IgD-negative memory B cell (primary cell): ENCODE measurements at regions not wholly inside any gene's neighbourhood (a gene's known extent, or its start where the extent isn't known, plus 50 kb on each side); places are given as distances from the start of the nearest gene placed in this dataset.

Source experiments
- H3K27ac Mint-ChIP-seq, 3 donors: one replicate each; pipeline ENCODE4 v1.8.0; 2020 to 2022; ENCODE audit warnings: mild to moderate bottlenecking in 3 of 3, mixed read lengths in 3 of 3, moderate library complexity in 1 of 3
- H3K27me3 Mint-ChIP-seq: one replicate; pipeline ENCODE4 v1.8.0; 2021; ENCODE audit warnings: mixed read lengths
- H3K36me3 Mint-ChIP-seq: one replicate; pipeline ENCODE4 v1.8.0; 2020; ENCODE audit warnings: mild to moderate bottlenecking, mixed read lengths
- H3K4me1 Mint-ChIP-seq, 3 donors: one replicate each; pipeline ENCODE4 v1.8.0; 2020 to 2022; ENCODE audit warnings: mixed read lengths in 3 of 3, mild to moderate bottlenecking in 1 of 3
- H3K4me3 Mint-ChIP-seq, 4 donors: one replicate each; pipeline ENCODE4 v1.8.0; 2020 to 2022; ENCODE audit warnings: mild to moderate bottlenecking in 4 of 4, mixed read lengths in 4 of 4, moderate library complexity in 3 of 4
- H3K9me3 Mint-ChIP-seq, 3 donors: one replicate each; pipeline ENCODE4 v1.8.0; 2020 to 2021; ENCODE audit warnings: mixed read lengths in 3 of 3, mild to moderate bottlenecking in 1 of 3

GRCh38 chr20:60465993-60466686, 507.9 kb downstream of the CDH26 start:
- H3K4me3 Mint-ChIP-seq, result no peak overlapping the region
- peaks cover 4 to 10% (median 9%) of the 10 kb centered on the region in 3 donors for H3K9me3 Mint-ChIP-seq
- no peak overlapping the region for H3K27ac Mint-ChIP-seq
- no peaks in the 10 kb centered on the region for H3K27me3 Mint-ChIP-seq
- H3K36me3 Mint-ChIP-seq, result no peaks in the 10 kb centered on the region
- H3K4me1 Mint-ChIP-seq, result no peaks in the 10 kb centered on the region

- Mint-ChIP-seq H3K4me3 (no peak overlapping the region), H3K27ac (no peak overlapping the region), H3K27me3 (no peaks in the 10 kb centered on the region), H3K9me3 (peaks cover 4 to 10% (median 5%) of the 10 kb centered on the region in 3 donors), H3K4me1 (no peaks in the 10 kb centered on the region), H3K36me3 (no peaks in the 10 kb centered on the region)
Observed at GRCh38 chr20:60466687-60467022, 508.4 kb downstream of the CDH26 start.

DNA sequence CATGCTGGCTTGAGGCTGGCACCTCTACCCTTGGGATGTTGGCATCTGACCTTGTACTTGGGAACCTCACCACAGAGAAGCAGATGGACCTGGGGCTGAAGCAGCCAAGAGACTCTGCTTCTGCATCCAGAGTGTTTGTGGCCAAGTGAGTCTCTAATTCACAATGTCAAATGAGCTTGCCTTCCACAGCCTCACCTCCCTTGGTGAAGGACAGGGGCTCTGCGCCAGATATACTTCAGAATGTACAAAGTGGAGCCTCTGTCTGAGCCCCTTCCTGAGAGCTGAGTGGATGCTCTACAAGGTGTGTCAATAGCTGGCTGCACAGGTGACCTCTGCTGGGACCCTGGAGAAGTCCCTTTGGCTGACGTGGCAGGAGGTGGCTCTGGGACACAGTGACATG, 508.9 kb downstream of the CDH26 start:
- no peaks in the 10 kb centered on the region for H3K27me3 Mint-ChIP-seq
- no peaks in the 10 kb centered on the region for H3K4me1 Mint-ChIP-seq
- H3K4me3 Mint-ChIP-seq, result no peak overlapping the region
- H3K9me3 Mint-ChIP-seq, result peaks cover 4 to 10% (median 5%) of the 10 kb centered on the region in 3 donors
- H3K36me3 Mint-ChIP-seq, result no peaks in the 10 kb centered on the region
- no peak overlapping the region for H3K27ac Mint-ChIP-seq

GRCh38 chr20:60467771-60468170, 509.5 kb downstream of the CDH26 start:
- Mint-ChIP-seq H3K4me3 (no peak overlapping the region), H3K9me3 (peaks cover 1 to 10% (median 5%) of the 10 kb centered on the region in 3 donors), H3K4me1 (no peaks in the 10 kb centered on the region), H3K36me3 (no peaks in the 10 kb centered on the region), H3K27me3 (no peaks in the 10 kb centered on the region), H3K27ac (no peak overlapping the region)

GRCh38 chr20:60469829-60470228, 511.6 kb downstream of the CDH26 start:
- Mint-ChIP-seq H3K27me3 (no peaks in the 10 kb centered on the region), H3K9me3 (peaks cover 1 to 10% (median 3%) of the 10 kb centered on the region in 3 donors), H3K36me3 (no peaks in the 10 kb centered on the region), H3K4me3 (no peak overlapping the region), H3K27ac (no peak overlapping the region), H3K4me1 (no peaks in the 10 kb centered on the region)

DNA sequence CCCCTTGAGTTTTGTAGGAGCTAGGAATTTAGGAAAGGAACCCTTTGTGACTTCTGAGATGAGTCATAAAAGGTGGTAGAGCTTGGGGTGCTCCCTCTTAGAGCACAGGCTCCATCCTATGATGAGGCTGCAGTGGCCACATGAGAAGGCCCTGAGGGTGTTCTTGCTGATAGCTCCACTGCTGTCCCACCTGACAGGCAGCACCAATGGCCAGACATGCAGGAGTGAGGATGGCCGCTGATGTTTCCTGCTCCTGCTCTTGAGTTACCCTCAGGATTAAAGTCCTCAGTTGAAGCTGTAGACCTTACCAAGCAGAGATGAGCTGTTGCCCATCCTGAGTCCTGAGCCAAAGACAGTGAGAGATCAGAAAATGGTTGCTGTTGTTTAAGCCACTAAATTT, 512.1 kb downstream of the CDH26 start:
- no peaks in the 10 kb centered on the region for H3K4me1 Mint-ChIP-seq
- H3K9me3 Mint-ChIP-seq, result peaks cover 1 to 10% (median 3%) of the 10 kb centered on the region in 3 donors
- H3K27ac Mint-ChIP-seq, result no peak overlapping the region
- no peaks in the 10 kb centered on the region for H3K36me3 Mint-ChIP-seq
- no peaks in the 10 kb centered on the region for H3K27me3 Mint-ChIP-seq
- no peak overlapping the region for H3K4me3 Mint-ChIP-seq

GRCh38 chr20:60473211-60473610, 515.0 kb downstream of the CDH26 start:
- Mint-ChIP-seq H3K27ac (no peak overlapping the region), H3K9me3 (peaks cover 0 to 4% (median 3%) of the 10 kb centered on the region in 3 donors), H3K4me1 (no peaks in the 10 kb centered on the region), H3K27me3 (no peaks in the 10 kb centered on the region), H3K36me3 (no peaks in the 10 kb centered on the region), H3K4me3 (no peak overlapping the region)

GRCh38 chr20:60474385-60474910, 516.2 kb downstream of the CDH26 start:
- Mint-ChIP-seq H3K27ac (no peak overlapping the region), H3K9me3 (peaks cover 0 to 4% (median 1%) of the 10 kb centered on the region in 3 donors), H3K4me3 (no peak overlapping the region), H3K36me3 (no peaks in the 10 kb centered on the region), H3K4me1 (no peaks in the 10 kb centered on the region), H3K27me3 (no peaks in the 10 kb centered on the region)

- Mint-ChIP-seq H3K27ac (no peak overlapping the region), H3K4me1 (no peaks in the 10 kb centered on the region), H3K9me3 (peaks cover 0 to 1% (median 0%) of the 10 kb centered on the region in 3 donors), H3K36me3 (no peaks in the 10 kb centered on the region), H3K4me3 (no peak overlapping the region), H3K27me3 (no peaks in the 10 kb centered on the region)
Observed at GRCh38 chr20:60476045-60476444, 517.8 kb downstream of the CDH26 start.

GRCh38 chr20:60477958-60478357, 519.7 kb downstream of the CDH26 start:
- Mint-ChIP-seq H3K4me3 (no peak overlapping the region), H3K4me1 (no peaks in the 10 kb centered on the region), H3K27me3 (no peaks in the 10 kb centered on the region), H3K9me3 (peaks cover 0 to 7% (median 1%) of the 10 kb centered on the region in 3 donors), H3K36me3 (no peaks in the 10 kb centered on the region), H3K27ac (no peak overlapping the region)

DNA sequence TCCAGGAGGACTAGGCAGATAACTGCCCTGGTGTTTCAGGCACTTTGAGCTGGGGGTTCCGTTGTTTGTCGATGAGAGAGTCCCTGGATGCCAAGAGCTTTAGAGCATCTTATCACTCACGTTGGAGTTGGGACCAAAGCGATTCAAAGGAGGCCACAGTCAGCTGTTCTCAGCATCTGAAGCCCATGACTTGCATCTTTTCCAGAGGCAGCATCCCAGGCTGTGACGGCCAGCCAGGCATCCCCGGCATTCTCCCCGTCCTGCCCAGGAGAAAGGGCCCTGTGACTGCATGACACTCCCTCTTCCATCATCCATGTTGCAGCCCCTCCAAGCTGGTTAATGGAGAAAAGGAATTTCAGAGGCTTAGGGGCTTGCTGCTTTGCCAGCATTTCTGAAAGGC, 520.3 kb downstream of the CDH26 start:
- H3K4me1 Mint-ChIP-seq, result no peaks in the 10 kb centered on the region
- no peak overlapping the region for H3K27ac Mint-ChIP-seq
- H3K36me3 Mint-ChIP-seq, result no peaks in the 10 kb centered on the region
- no peaks in the 10 kb centered on the region for H3K27me3 Mint-ChIP-seq
- no peak overlapping the region for H3K4me3 Mint-ChIP-seq
- H3K9me3 Mint-ChIP-seq, result peaks cover 0 to 7% (median 1%) of the 10 kb centered on the region in 3 donors

GRCh38 chr20:60480950-60481742, 522.9 kb downstream of the CDH26 start:
- Mint-ChIP-seq H3K4me1 (no peaks in the 10 kb centered on the region), H3K27me3 (peaks cover 7% of the 10 kb centered on the region), H3K36me3 (no peaks in the 10 kb centered on the region), H3K27ac (no peak overlapping the region), H3K9me3 (peaks cover 4 to 10% (median 7%) of the 10 kb centered on the region in 3 donors), H3K4me3 (no peak overlapping the region)

DNA sequence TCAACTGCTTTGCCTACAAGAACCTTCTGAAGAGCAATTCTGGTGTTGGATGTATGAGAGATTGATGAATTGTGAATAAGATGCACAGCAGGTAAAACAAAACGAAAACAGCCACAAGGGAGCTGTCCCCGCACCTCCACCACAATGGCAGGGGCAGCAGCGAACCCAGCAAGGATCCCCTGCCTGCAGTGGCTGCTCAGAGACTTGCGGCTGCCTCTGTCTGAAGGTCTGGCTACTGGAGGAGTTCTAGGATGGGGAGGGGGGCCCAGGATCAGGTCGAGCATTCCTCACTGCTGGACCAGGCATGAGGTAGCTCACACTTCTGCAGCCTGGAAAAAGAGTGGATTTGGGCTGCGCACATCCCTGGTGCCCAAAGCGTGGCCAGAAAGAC, 523.5 kb downstream of the CDH26 start:
- Mint-ChIP-seq H3K27me3 (peaks cover 7% of the 10 kb centered on the region), H3K27ac (peak overlapping the region in 1 of 3 donors; percentile 23), H3K4me1 (no peaks in the 10 kb centered on the region), H3K4me3 (no peak overlapping the region), H3K9me3 (peaks cover 4 to 10% (median 7%) of the 10 kb centered on the region in 3 donors), H3K36me3 (no peaks in the 10 kb centered on the region)

- H3K4me3 Mint-ChIP-seq, result no peak overlapping the region
- peaks cover 4 to 10% (median 7%) of the 10 kb centered on the region in 3 donors for H3K9me3 Mint-ChIP-seq
- peak overlapping the region in 1 of 3 donors; percentile 23 for H3K27ac Mint-ChIP-seq
- peaks cover 7% of the 10 kb centered on the region for H3K27me3 Mint-ChIP-seq
- H3K4me1 Mint-ChIP-seq, result no peaks in the 10 kb centered on the region
- no peaks in the 10 kb centered on the region for H3K36me3 Mint-ChIP-seq
Observed at GRCh38 chr20:60482221-60483008, 524.2 kb downstream of the CDH26 start.

DNA sequence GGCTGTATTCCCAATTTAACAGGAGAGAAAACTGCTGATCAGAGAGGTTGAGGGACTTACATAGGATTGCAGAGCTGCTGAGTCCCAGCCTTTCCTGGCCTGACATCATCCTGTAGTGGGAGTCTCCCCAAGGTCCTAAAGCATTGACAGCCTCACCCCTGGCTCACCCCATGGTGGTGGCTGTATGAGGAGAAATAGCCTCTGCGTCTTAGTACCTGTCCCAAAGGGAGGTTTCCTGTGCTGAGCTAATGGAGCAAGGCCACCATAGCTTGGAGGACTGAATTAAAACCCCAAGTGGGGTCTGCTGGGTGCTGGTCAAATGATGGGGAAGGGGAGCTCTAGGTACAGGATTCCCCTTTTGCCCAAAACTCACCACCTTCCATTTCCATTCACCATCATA, 525.1 kb downstream of the CDH26 start:
- H3K27me3 Mint-ChIP-seq, result peaks cover 7% of the 10 kb centered on the region
- H3K4me3 Mint-ChIP-seq, result no peak overlapping the region
- no peaks in the 10 kb centered on the region for H3K4me1 Mint-ChIP-seq
- H3K36me3 Mint-ChIP-seq, result no peaks in the 10 kb centered on the region
- H3K9me3 Mint-ChIP-seq, result peaks cover 4 to 10% (median 8%) of the 10 kb centered on the region in 3 donors
- H3K27ac Mint-ChIP-seq, result no peak overlapping the region
